ENCODE measurements at regions not wholly inside any gene's neighbourhood (a gene's known extent, or its start where the extent isn't known, plus 50 kb on each side); places are given as distances from the start of the nearest gene placed in this dataset.

- DNase-seq (ENCODE audit: low read depth): no peak
Observed at GRCh38 chr9:19511694-19512093, 102.9 kb downstream of the ACER2 start.

DNA sequence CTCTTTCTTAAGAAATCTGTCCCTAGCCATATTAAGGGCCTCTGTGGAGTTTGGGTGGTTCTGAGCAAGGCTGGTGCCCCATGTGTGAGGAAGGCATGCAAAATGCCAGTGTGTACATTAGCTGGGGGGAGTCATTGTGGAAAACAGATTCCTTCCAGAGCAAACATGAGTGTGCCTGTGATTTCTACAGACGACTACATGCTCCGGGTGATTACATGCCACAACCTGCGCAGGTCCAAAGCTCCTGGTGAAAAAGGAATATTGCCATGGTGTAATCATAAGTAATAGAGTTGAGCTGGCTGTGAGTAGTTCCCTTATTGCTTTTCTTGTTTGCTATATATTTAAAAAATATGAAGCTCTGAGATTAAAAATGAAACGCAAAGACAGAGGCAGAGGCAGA lies 102.1 kb downstream of the ACER2 start:
- no peak for DNase-seq (ENCODE audit: low read depth)
